ENCODE measurements at regions not wholly inside any gene's neighbourhood (a gene's known extent, or its start where the extent isn't known, plus 50 kb on each side); places are given as distances from the start of the nearest gene placed in this dataset.

DNA sequence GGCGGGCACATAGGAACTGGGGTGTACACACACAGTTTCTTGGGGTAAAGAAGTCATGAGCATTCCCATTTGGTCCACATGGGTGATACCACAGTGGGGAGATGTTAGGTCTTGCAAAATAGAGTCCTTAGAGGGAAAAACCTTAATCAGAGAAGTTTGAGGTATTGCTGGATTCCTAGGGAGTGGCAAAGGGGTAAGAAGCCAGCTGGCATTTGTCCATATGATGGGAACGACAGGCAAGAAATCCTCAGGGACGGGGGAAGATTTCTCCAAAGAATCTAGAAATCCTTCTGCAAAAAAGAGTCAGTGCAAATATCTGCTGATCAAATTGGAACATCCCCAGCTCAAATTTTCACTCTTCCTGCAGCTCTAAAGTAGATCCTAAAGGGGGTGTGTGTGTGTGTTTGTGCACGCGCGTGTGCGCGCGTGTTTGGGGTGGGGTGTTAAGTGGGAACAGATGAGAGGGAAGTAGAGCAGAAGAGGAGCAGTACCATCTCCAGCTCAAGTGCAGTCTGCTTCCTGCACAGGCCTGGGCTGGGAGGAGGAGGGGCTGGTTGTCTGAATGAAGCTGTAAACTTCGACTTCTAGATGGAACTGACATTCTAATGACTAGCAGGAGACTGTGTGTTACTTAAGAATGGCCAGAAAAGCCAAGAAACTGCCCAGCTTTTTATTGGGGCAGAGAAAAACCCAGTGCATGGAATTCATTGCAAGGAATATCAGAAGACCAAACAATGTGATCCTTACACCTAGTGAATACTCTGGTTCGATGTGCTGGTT is 168.0 kb downstream of the SPP2 start:
- no peak for TF ChIP-seq POU2F2 (IDR thresholded peaks at IDR 0.05; ENCODE audit: low read depth, low read length)
- TF ChIP-seq SPI1 (IDR thresholded peaks at IDR 0.05; ENCODE audit: low read depth, low read length) = no peak
- TF ChIP-seq POLR2AphosphoS5 (IDR thresholded peaks at IDR 0.05; ENCODE audit: low read depth, low read length) = no peak
- no peak for TF ChIP-seq POLR2A (IDR thresholded peaks at IDR 0.05; ENCODE audit: low read depth, low read length)
